HG02870 (cell line): ENCODE measurements at regions not wholly inside any gene's neighbourhood (a gene's known extent, or its start where the extent isn't known, plus 50 kb on each side); places are given as distances from the start of the nearest gene placed in this dataset.
"Not testable (repeated sequence)": the region's sequence is repeated elsewhere in the genome, so short reads cannot be mapped to it uniquely, and the experiment has no call there.

Source experiments
- ATAC-seq: cut with Tn5 transposase; IDR thresholded peaks from one replicate; pipeline ENCODE4 v1.9.1; 2021; ENCODE audit warnings: mild to moderate bottlenecking, moderate library complexity; ENCODE audit not compliant: unreplicated experiment

- ATAC-seq = no peak
Observed at GRCh38 chr9:86633945-86634344, 279.7 kb upstream of the TUT7 start.

DNA sequence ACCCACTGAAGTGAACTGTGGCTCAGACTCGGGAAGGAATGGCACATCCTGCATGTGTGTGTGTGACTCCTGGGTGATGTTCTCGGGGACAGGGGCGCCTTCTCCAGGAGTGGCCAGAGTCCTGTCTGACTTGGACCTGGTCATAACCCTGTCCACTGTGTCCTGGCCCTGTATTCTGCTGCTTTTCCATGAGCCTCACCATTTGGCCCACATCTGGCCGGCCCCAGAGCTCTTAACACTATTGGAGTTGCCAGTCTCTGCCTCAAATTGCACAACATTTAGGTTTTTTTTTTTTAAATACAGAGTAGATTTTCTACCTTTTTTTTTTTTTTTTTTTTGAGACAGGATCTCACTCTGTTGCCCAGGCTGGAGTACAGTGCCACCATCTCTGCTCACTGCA is 278.3 kb upstream of the TUT7 start:
- ATAC-seq = no peak

DNA sequence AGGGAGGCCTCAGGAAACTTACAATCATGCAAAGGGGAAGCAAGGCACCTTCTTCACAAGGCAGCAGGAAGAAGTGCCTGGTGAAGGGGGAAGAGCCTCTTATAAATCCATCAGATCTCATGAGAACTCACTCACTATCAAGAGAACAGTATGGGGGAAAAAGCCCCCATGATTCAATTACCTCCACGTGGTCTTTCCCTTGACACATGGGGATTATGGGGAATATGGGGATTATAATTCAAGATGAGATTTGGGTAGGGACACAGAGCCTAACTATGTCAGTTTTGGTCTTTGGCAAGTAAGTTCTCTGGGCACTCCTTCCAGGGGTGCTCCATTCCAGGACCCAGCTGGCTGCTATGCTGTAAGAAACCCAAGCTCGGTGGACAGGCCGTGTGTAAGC is 275.3 kb upstream of the TUT7 start:
- no peak for ATAC-seq

DNA sequence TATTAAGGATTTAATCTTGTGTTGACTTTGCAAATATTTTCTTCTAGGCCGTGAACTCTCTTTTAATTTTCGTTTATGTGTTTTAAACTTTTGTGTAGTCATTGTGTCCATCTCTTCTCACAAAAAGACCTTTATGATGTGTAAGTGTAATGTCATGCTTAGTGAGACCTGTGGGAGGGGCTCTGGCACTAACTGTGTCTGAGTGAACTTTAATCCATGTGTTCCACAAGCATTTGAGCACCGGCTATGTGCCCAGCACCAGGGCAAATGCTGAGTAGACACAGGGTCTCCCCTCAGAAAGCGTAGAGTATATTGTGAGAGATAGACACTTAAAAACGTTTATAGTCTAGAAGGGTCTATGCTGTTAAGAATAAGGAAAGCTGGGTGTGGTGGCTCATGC is 272.6 kb upstream of the TUT7 start:
- ATAC-seq = no peak

DNA sequence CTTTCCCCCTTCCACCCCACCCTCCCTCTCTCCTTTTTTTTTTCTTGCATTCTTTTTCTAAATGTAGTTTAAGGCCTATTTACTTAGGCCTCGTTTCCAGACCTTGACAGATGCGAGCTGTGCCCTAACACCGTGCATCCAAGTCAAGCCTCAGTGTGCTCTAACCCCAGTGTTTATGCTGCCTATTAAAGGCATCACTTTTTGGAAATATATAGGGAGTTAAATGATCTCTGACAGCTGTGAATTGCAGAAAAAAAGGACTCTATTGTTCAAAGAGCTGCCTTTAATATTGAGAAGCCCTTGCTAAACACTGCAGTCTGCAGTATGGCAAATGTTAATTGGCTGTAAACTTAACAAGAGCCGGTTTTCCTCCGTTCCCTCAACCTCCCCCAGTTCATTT is 270.4 kb upstream of the TUT7 start:
- ATAC-seq = no peak

GRCh38 chr9:86614871-86615849 is 260.9 kb upstream of the TUT7 start:
- ATAC-seq = no peak

DNA sequence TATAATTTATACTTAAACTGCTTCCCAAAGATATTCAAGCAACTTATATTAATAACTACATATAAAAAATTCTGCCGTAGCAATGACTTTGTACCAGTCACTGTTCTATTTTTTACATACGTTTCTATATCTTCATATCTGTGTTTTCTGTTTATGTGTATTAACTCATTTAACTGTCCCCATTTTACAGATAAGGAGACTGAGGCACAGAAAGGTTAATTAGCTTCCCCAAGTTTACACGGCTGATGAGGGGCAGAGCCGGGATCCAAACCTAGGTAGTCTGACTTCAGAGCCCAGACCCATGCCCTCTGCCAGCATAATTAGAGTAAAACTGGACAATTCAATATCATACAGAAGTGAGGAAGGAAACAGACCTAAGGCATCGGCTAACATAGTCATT is 259.7 kb upstream of the TUT7 start:
- ATAC-seq = no peak

GRCh38 chr9:86611534-86611933 is 257.3 kb upstream of the TUT7 start:
- ATAC-seq = not testable (repeated sequence)

GRCh38 chr9:86605303-86605702 is 251.1 kb upstream of the TUT7 start:
- no peak for ATAC-seq

DNA sequence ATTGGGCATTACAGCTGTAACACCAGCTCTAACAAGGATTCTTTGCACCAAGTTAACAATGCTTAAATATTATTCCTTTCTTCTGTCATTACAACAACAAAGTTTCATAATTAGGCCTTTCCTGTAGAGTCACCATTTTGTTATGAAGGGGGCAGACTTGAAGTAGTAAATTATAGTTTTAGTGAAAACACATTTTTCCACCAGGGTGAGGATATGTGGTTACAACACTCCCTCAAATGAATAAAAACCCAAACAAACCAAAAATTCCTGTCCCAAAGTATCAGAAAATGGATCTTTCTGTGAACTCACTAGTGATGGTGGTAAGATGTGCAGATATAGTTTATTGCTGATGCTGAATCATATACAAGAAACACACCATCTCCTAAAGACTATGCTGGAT is 250.5 kb upstream of the TUT7 start:
- no peak for ATAC-seq

DNA sequence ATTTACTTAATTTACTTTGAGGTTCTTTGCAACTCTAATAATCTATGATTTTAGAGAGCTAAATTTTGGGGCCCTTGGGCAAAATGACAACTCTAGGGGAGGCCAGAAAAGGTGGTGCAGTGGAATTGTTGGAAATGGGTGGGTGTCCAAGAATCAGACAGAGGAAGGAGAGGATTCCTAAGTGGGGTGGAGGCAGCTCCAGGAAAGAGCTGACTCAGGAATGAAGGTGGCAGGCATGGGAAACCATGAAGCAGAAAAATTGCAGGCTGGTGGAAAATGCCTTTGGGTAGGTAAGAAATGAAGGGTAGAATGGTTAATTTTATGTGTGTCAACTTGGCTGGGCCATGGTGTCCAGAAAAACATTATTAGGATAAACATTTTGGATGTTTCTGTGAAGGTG is 248.5 kb upstream of the TUT7 start:
- ATAC-seq = no peak

GRCh38 chr9:86601697-86602096 is 247.5 kb upstream of the TUT7 start:
- ATAC-seq = no peak

GRCh38 chr9:86600977-86601376 is 246.8 kb upstream of the TUT7 start:
- ATAC-seq = no peak

- no peak for ATAC-seq
Observed at GRCh38 chr9:86600291-86600690, 246.1 kb upstream of the TUT7 start.

DNA sequence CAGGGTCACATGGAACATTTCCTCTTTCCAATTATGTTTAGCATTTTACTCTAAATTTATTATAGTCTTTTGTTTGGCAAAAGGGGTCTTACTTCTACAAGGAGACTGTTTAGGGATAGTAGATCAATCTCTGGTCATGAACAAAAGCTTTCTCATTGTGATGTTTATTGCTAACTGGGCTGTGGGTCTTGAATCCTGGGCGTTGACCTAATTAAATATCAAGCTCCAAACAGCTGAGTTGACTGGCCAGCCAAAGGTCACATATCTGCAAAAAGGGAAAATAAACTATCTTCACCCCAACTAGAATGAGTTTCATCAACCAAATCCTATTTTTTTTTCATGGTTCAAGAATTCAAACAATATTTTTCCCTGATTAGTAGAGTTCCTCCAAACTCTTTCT is 245.4 kb upstream of the TUT7 start:
- ATAC-seq = no peak

- ATAC-seq = no peak
Observed at GRCh38 chr9:86598411-86599239, 244.4 kb upstream of the TUT7 start.

DNA sequence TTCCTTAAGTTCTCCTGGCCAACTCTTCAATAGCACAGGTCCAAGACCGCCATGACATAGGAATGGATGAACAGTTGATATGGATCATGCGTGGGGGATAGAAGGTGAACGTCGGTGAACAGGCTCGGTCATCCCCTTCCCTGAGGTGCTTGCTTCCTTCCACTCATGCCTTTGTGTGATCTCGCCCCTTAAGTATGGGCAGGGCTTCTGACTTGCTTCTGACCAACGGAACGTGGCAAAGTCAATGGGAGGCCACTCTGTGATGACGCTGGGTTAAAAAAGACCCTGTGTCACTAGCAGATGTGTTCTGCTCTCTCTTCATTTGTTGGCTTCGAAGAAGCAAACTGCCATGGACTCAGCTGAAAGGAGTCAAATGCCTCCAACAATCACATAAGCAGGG is 240.5 kb upstream of the TUT7 start:
- ATAC-seq = no peak

DNA sequence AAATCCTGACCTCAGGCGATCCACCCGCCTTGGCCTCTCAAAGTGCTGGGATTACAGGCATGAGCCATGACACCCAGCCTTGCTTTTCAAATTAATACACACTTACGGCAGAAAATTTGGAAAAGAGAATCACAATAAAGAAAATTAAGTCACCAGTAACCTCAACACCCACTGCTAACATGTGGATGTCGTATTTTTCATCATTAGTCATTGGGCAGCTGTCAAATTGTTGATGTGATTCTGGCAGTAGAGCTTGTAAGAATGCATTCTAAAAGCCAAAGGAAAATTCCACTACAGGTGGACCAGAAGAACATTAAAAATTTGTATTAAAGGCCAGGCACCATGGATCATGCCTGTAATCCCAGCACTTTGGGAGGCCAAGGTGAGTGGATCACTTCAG is 237.3 kb upstream of the TUT7 start:
- ATAC-seq = no peak

DNA sequence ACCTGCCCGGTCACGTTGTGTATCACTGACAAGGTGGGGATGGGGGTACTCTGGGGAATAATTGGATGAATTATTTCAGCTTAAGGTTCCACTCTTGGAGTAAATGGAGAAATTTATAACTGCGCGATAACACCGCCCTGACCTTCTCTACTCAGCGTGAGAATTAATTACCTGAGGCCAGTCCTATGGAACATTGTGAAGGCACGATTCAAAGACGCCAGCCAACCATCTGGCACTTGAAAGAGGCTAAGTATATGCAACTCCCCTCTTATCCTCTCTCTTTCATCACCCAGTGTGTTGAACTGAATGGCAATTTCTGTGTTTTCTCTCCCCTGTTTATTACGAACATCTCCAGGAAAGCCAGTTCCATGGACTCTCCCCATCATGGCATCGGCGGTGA is 235.5 kb upstream of the TUT7 start:
- ATAC-seq = no peak

DNA sequence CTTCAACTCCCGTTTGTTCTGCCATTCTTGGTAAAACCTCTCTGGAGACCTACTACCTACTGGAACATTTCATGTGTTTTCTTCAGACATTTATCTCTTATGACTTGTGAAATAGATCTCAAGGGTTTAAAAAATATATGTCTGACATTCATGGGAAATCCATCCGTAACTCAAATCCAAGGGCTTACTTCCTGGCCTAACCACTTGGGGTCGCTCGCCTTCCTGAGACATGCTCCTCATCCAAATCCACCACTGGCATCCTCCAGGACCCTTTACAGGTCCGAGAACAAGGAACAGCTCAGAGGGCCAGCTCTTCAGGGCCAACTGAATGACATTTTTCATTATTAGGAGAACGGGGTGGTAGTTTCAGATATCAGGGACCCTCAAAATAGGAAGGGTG is 235.1 kb upstream of the TUT7 start:
- ATAC-seq = no peak

DNA sequence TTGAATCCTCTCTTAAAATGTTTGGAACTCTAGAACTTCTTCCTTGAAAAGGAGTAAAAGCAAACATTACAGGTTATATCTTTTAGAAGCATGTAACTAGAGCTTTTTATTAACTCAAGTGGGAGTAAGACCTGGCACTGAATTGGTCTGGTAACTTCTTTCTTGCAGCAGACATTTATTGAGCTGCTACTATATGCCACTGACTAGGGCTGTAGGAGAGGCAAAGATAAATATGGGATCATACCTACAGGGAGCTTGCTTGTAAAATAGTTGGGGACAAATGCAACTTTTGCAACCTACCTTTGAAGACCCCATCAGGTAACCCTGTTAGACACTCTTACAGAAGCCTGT is 231.9 kb upstream of the TUT7 start:
- no peak for ATAC-seq
